HepG2 (cell line): ENCODE measurements at regions not wholly inside any gene's neighbourhood (a gene's known extent, or its start where the extent isn't known, plus 50 kb on each side); places are given as distances from the start of the nearest gene placed in this dataset.

ENCODE experiments used
- ATAC-seq: fragments of 200-7000 bp; cut with Tn5 transposase; 3 replicates; pipeline ENCODE4 v1.9.1; 2020; ENCODE audit warnings: mild to moderate bottlenecking, moderate library complexity
- BruUV-seq: library from RNA; stranded (reverse); fragments of 400-500 nt; replicated peaks from 2 replicates; lab custom pipeline; 2021; lab: Mats Ljungman, UMichigan
- CTCF ChIA-PET: fragments of 300-600 bp; formaldehyde crosslinking; extraction: SDS; loops from one replicate; lab custom pipeline; 2021; ENCODE audit warnings: low total read pairs, inconsistent platforms, low intra/inter-chr PET ratio; lab: Yijun Ruan, JAX
- POLR2A ChIA-PET: fragments of 350-600 bp; sonication (Branson Sonifier 250); formaldehyde crosslinking; loops from one replicate; lab custom pipeline; 2020; ENCODE audit warnings: antibody characterized with exemption, inconsistent platforms; lab: Yijun Ruan, JAX
- DNase-seq: peaks from one replicate; pipeline ENCODE4 v3.0.0-alpha.2; 2015; ENCODE audit warnings: low spot score
- FAIRE-seq: peaks from 3 replicates; lab custom pipeline; 2011; peaks lifted over from hg19 to GRCh38; lab: Jason Lieb, UNC
- H2AFZ ChIP-seq: one replicate; pipeline ENCODE4 v1.6.1; 2011; ENCODE audit warnings: low read length, inconsistent platforms
- H3K27ac ChIP-seq: fragments of 300-600 bp; 3 replicates; pipeline ENCODE4 v1.8.0; 2011; ENCODE audit warnings: mixed run types, mild to moderate bottlenecking, mixed read lengths, low read length, inconsistent platforms; ENCODE audit not compliant: insufficient read depth; ENCODE audit errors: extremely low read length
- H3K27me3 ChIP-seq, 2 experiments: fragments of 200-600 bp in 1 of 2; 2 replicates in 1 of 2; 3 replicates in 1 of 2; pipeline versions ENCODE4 v1.6.0 to v1.8.0; 2011; ENCODE audit warnings: low read length in 2 of 2, mild to moderate bottlenecking in 2 of 2, moderate library complexity in 2 of 2, inconsistent platforms in 1 of 2; ENCODE audit not compliant: insufficient read depth in 2 of 2, control insufficient read depth in 1 of 2
- H3K36me3 ChIP-seq, 2 experiments: fragments of 200-600 bp in 1 of 2; replicated peaks in 1 of 2; 2 replicates in 1 of 2; 3 replicates in 1 of 2; pipeline versions ENCODE4 v1.5.1 to v1.8.0; 2011; ENCODE audit warnings: low read length in 2 of 2, inconsistent platforms in 1 of 2; ENCODE audit not compliant: insufficient read depth in 2 of 2, control insufficient read depth in 1 of 2
- H3K4me1 ChIP-seq: 2 replicates; pipeline ENCODE4 v1.5.1; 2012; ENCODE audit warnings: low read length, inconsistent platforms; ENCODE audit not compliant: insufficient read depth
- H3K4me2 ChIP-seq: 2 replicates; pipeline ENCODE4 v1.6.0; 2011; ENCODE audit warnings: low read depth, low read length, inconsistent platforms
- H3K4me3 ChIP-seq, 3 experiments: fragments of 200-600 bp in 1 of 3; sonication (generic), shearing (Covaris generic) in 1 of 3; replicated peaks in 1 of 3; 2 replicates each; pipeline ENCODE4 v1.5.1; 2011 to 2016; ENCODE audit warnings: low read length in 3 of 3, inconsistent platforms in 2 of 3, low read depth in 2 of 3, mild to moderate bottlenecking in 2 of 3, control low read depth in 1 of 3, mixed read lengths in 1 of 3; ENCODE audit not compliant: insufficient read depth in 1 of 3
- H3K79me2 ChIP-seq: one replicate; pipeline ENCODE4 v1.6.1; 2011; ENCODE audit warnings: low read length, inconsistent platforms; ENCODE audit not compliant: insufficient read depth
- H3K9ac ChIP-seq: 2 replicates; pipeline ENCODE4 v1.6.0; 2011; ENCODE audit warnings: mild to moderate bottlenecking, low read depth, low read length, inconsistent platforms; ENCODE audit not compliant: insufficient read depth
- H3K9me3 ChIP-seq: 2 replicates; pipeline ENCODE4 v1.5.1; 2012; ENCODE audit warnings: mild to moderate bottlenecking, low read length
- H4K20me1 ChIP-seq: 2 replicates; pipeline ENCODE4 v1.6.0; 2011; ENCODE audit warnings: inconsistent platforms, mild to moderate bottlenecking, low read length, moderate library complexity; ENCODE audit not compliant: insufficient read depth
- ATF7-NPFF ChIP-seq: sonication (generic); formaldehyde crosslinking; IDR thresholded peaks from 2 replicates; pipeline ENCODE4 v1.8.1; 2023; ENCODE audit warnings: mild to moderate bottlenecking, low read depth, missing genetic modification reagents, moderate library complexity
- FIP1L1 ChIP-seq: fragments of 200-400 bp; formaldehyde crosslinking; IDR thresholded peaks from 2 replicates; pipeline ENCODE4 v1.6.1; 2018; ENCODE audit warnings: low read depth, mild to moderate bottlenecking, low read length, moderate library complexity, borderline replicate concordance; ENCODE audit not compliant: insufficient read depth
- FOXJ3 ChIP-seq: sonication (generic); formaldehyde crosslinking; IDR thresholded peaks from 2 replicates; pipeline ENCODE4 v1.4.0; 2020; ENCODE audit warnings: missing genetic modification reagents, mild to moderate bottlenecking, borderline replicate concordance
- FOXP4 ChIP-seq: sonication (generic); formaldehyde crosslinking; IDR thresholded peaks from 2 replicates; pipeline ENCODE4 v1.4.0; 2020; ENCODE audit warnings: missing genetic modification reagents
- GZF1 ChIP-seq: sonication (generic); formaldehyde crosslinking; IDR thresholded peaks from 2 replicates; pipeline ENCODE4 v1.5.1; 2020; ENCODE audit warnings: mild to moderate bottlenecking, missing genetic modification reagents
- HCFC1 ChIP-seq: fragments of 150-350 bp; IDR thresholded peaks from 2 replicates; pipeline ENCODE4 v1.6.1; 2014; ENCODE audit warnings: low read depth, low read length
- IKZF4 ChIP-seq: sonication (generic); formaldehyde crosslinking; IDR thresholded peaks from 2 replicates; pipeline ENCODE4 v1.5.1; 2020; ENCODE audit warnings: borderline replicate concordance, mild to moderate bottlenecking, low read depth, missing genetic modification reagents; ENCODE audit errors: not compliant biosample characterization
- RAD21 ChIP-seq: fragments of 450-650 bp; formaldehyde crosslinking; IDR thresholded peaks from 2 replicates; pipeline ENCODE4 v1.5.0; 2020; ENCODE audit warnings: mild to moderate bottlenecking
- SRSF4 ChIP-seq: fragments of 200-400 bp; formaldehyde crosslinking; IDR thresholded peaks from one replicate; pipeline ENCODE4 v1.6.1; 2018; ENCODE audit warnings: mild to moderate bottlenecking, low read depth, low read length, moderate library complexity; ENCODE audit not compliant: poor library complexity, severe bottlenecking
- ZBTB14 ChIP-seq: sonication (generic); formaldehyde crosslinking; IDR thresholded peaks from 2 replicates; pipeline ENCODE4 v1.4.0; 2020; ENCODE audit warnings: missing genetic modification reagents
- ZNF280B ChIP-seq: sonication (generic); formaldehyde crosslinking; IDR thresholded peaks from 2 replicates; pipeline ENCODE4 v1.5.0; 2020; ENCODE audit warnings: missing genetic modification reagents, mild to moderate bottlenecking, borderline replicate concordance
- ZNF34 ChIP-seq: sonication (generic); formaldehyde crosslinking; IDR thresholded peaks from 2 replicates; pipeline ENCODE4 v1.4.0; 2020; ENCODE audit warnings: mild to moderate bottlenecking, missing genetic modification reagents, borderline replicate concordance
- ZNF367 ChIP-seq: sonication (generic); formaldehyde crosslinking; IDR thresholded peaks from 2 replicates; pipeline ENCODE4 v1.4.0; 2020; ENCODE audit warnings: missing genetic modification reagents, borderline replicate concordance
- ZNF431 ChIP-seq: sonication (generic); formaldehyde crosslinking; IDR thresholded peaks from 2 replicates; pipeline ENCODE4 v1.9.0; 2022; ENCODE audit warnings: missing genetic modification reagents, low read depth, mild to moderate bottlenecking, borderline replicate concordance
- ZNF451 ChIP-seq: sonication (generic); formaldehyde crosslinking; IDR thresholded peaks from 2 replicates; pipeline ENCODE4 v1.5.0; 2020; ENCODE audit warnings: mild to moderate bottlenecking, missing genetic modification reagents
- ZNF773 ChIP-seq: sonication (generic); formaldehyde crosslinking; IDR thresholded peaks from 2 replicates; pipeline ENCODE4 v1.4.0; 2020; ENCODE audit warnings: missing genetic modification reagents, borderline replicate concordance
- WGBS: methylation state at CpG from one replicate; pipeline ENCODE4 v1.1.6; 2017; ENCODE audit warnings: low lambda C conversion rate; 5-methylcytosine and 5-hydroxymethylcytosine counted together
- in situ Hi-C: cut with HindIII; loops from 2 replicates; pipeline ENCODE4 v1.10.0; 2017; ENCODE audit warnings: low pct_unique_long_range_greater_than_20kb; ENCODE audit not compliant: extremely low pct_ligation_motif_present
- intact Hi-C: fragments of 100-400 bp; cut with micrococcal nuclease; formaldehyde crosslinking; loops from one replicate; pipeline ENCODE4 v1.10.0; 2022; ENCODE audit not compliant: unreplicated experiment
- TF ChIP-seq, protein P1 (sequence below): sonication (generic); formaldehyde crosslinking; IDR thresholded peaks from 2 replicates; pipeline ENCODE4 v1.9.0; 2021; ENCODE audit warnings: missing genetic modification reagents, borderline replicate concordance

DNA sequence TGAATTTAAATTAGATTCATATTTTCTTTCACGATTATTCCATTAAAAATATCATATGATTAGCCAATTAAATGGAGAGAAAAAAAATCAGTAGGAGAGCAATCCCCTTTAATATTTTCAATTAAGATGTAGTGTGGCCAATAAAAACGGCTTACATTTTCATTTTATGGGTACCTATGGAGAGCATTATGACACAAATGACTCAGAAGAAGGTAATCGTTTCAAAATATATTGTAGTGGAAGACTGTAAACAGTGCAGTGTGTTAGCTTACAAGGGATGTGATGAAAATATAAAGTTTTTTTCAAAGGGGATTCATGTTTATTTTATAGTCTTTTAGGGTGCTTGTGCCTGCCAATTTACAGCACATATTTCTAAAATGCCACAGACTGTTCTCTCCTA lies 1507.4 kb upstream of the CELF4 start (continued):
- TF ChIP-seq ZNF367 (CRISPR knock-in tag) (no peak), ZBTB14 (CRISPR knock-in tag) (no peak), SRSF4 (no peak), IKZF4 (CRISPR knock-in tag) (no peak), ZNF34 (CRISPR knock-in tag) (no peak), ZNF431 (CRISPR knock-in tag) (no peak), ATF7-NPFF (CRISPR knock-in tag) (no peak), ZNF451 (no peak), HCFC1 (no peak)

DNA sequence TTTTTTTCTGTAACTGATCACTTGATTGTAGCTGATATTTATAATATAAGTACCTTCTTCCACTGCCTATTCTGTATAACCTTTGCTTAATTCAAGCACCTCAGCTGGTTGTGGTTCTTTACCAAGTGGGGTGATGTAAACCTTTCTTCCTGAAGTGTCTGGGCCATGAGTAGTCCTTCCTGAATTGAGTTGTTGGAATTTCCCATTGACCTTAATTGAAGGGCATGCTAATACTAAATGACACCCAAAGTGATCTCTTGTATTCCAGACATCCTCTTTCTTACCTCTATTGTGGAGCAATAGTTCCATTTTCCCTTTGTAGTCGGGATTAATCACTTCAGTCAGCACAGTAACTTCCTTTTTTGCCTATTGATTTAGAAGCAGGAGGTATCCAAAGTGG lies 1496.8 kb upstream of the CELF4 start:
- no peak overlapping the region for H2AFZ ChIP-seq
- TF ChIP-seq, protein P1, sequence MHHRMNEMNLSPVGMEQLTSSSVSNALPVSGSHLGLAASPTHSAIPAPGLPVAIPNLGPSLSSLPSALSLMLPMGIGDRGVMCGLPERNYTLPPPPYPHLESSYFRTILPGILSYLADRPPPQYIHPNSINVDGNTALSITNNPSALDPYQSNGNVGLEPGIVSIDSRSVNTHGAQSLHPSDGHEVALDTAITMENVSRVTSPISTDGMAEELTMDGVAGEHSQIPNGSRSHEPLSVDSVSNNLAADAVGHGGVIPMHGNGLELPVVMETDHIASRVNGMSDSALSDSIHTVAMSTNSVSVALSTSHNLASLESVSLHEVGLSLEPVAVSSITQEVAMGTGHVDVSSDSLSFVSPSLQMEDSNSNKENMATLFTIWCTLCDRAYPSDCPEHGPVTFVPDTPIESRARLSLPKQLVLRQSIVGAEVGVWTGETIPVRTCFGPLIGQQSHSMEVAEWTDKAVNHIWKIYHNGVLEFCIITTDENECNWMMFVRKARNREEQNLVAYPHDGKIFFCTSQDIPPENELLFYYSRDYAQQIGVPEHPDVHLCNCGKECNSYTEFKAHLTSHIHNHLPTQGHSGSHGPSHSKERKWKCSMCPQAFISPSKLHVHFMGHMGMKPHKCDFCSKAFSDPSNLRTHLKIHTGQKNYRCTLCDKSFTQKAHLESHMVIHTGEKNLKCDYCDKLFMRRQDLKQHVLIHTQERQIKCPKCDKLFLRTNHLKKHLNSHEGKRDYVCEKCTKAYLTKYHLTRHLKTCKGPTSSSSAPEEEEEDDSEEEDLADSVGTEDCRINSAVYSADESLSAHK: no peak
- TF ChIP-seq ZNF773 (CRISPR knock-in tag) (no peak), FIP1L1 (no peak), RAD21 (CRISPR knock-in tag) (no peak), GZF1 (CRISPR knock-in tag) (no peak), FOXJ3 (CRISPR knock-in tag) (no peak), ZNF280B (no peak), FOXP4 (CRISPR knock-in tag) (no peak)

More for the DNA sequence above, 1496.8 kb upstream of the CELF4 start:
- Histone ChIP-seq H3K79me2 (no peaks in the 10 kb centered on the region), H3K4me1 (no peaks in the 10 kb centered on the region), H3K9ac (no peak overlapping the region), H3K36me3 (no peaks in the 10 kb centered on the region), H3K27me3 (no peaks in the 10 kb centered on the region), H3K4me2 (no peak overlapping the region), H3K27ac (no peak overlapping the region), H4K20me1 (no peaks in the 10 kb centered on the region), H3K9me3 (no peaks in the 10 kb centered on the region), H3K4me3 (no peak overlapping the region)
- no TSS peak for BruUV-seq
- FAIRE-seq: no peak
- no peak for DNase-seq
- CTCF ChIA-PET: no interaction called here
- POLR2A ChIA-PET: no interaction called here
- intact Hi-C loops (no loop called here), in situ Hi-C loops (no loop called here)
- ATAC-seq: no peak
- 0% methylated on average over 1 of the region's 1 CpG for WGBS
